HL-60 (cell line): ENCODE measurements at regions not wholly inside any gene's neighbourhood (a gene's known extent, or its start where the extent isn't known, plus 50 kb on each side); places are given as distances from the start of the nearest gene placed in this dataset.

Source experiments
- DNase-seq, 2 experiments: peaks; one replicate each; pipeline ENCODE4 v3.0.0-alpha.2; 2010 to 2020; ENCODE audit warnings: low read depth in 1 of 2, low spot score in 1 of 2
- H3K27ac ChIP-seq: fragments of 250-450 bp; sonication (Bioruptor Pico); replicated peaks from 2 replicates; pipeline ENCODE4 v1.5.1; 2020; ENCODE audit warnings: mild to moderate bottlenecking, moderate library complexity
- H3K27me3 ChIP-seq: fragments of 250-450 bp; sonication (Bioruptor Pico); 2 replicates; pipeline ENCODE4 v1.5.1; 2021; ENCODE audit warnings: mild to moderate bottlenecking, moderate library complexity; ENCODE audit not compliant: insufficient read depth, poor library complexity, severe bottlenecking
- H3K4me3 ChIP-seq: replicated peaks from 2 replicates; pipeline ENCODE4 v1.5.1; 2011; ENCODE audit warnings: mild to moderate bottlenecking, control low read depth, low read length; ENCODE audit not compliant: insufficient read depth
- CTCF ChIP-seq: IDR thresholded peaks from one replicate; pipeline ENCODE4 v1.5.1; 2011; ENCODE audit warnings: low read length, control low read depth, inconsistent platforms; ENCODE audit not compliant: insufficient read depth
- GABPA ChIP-seq: IDR thresholded peaks from 2 replicates; pipeline ENCODE4 v1.6.1; 2012; ENCODE audit warnings: low read depth
- POLR2AphosphoS5 ChIP-seq: IDR thresholded peaks from 2 replicates; pipeline ENCODE4 v1.6.1; 2012; ENCODE audit warnings: low read depth
- REST ChIP-seq: IDR thresholded peaks from 2 replicates; pipeline ENCODE4 v1.6.1; 2012; ENCODE audit warnings: low read depth; ENCODE audit not compliant: insufficient replicate concordance
- SPI1 ChIP-seq: IDR thresholded peaks from 2 replicates; pipeline ENCODE4 v1.6.1; 2012; ENCODE audit warnings: low read depth, mild to moderate bottlenecking, borderline replicate concordance

GRCh38 chr10:109487691-109488090 lies 435.6 kb downstream of the XPNPEP1 start:
- no peak overlapping the region for H3K27ac ChIP-seq
- no peak for DNase-seq
- no peak overlapping the region for H3K4me3 ChIP-seq
- H3K27me3 ChIP-seq, result no peaks in the 10 kb centered on the region
- TF ChIP-seq POLR2AphosphoS5, result no peak
- no peak for TF ChIP-seq GABPA
- no peak for TF ChIP-seq SPI1
- TF ChIP-seq CTCF, result no peak
- TF ChIP-seq REST, result no peak

- no peak for DNase-seq
These were observed 442.5 kb downstream of the XPNPEP1 start for GRCh38 chr10:109480836-109481235.

More at GRCh38 chr10:109480836-109481235, 442.5 kb downstream of the XPNPEP1 start:
- Histone ChIP-seq H3K4me3 (no peak overlapping the region), H3K27me3 (no peaks in the 10 kb centered on the region), H3K27ac (no peak overlapping the region)
- TF ChIP-seq CTCF (no peak), SPI1 (no peak), REST (no peak), POLR2AphosphoS5 (no peak), GABPA (no peak)
